Stimulated activated naive B cell treated with anti-CD40 and anti-IgM and Interleukin-4, amounts not matched to agents 10 μg/mL and 1 μg/mL and 100 μg/mL, for 72 hours (primary cell): ENCODE measurements at regions not wholly inside any gene's neighbourhood (a gene's known extent, or its start where the extent isn't known, plus 50 kb on each side); places are given as distances from the start of the nearest gene placed in this dataset.

ENCODE experiments used
- ATAC-seq, 2 donors: fragments of 150-1000 bp; cut with Tn5 transposase; replicated peaks; 2 replicates each; pipeline ENCODE4 v1.10.0; 2021; ENCODE audit warnings: moderate library complexity in 1 of 2
- DNase-seq: peaks from one replicate; pipeline ENCODE4 v3.0.0; 2021
- H3K27ac Mint-ChIP-seq: one replicate; pipeline ENCODE4 v1.8.0; 2022; ENCODE audit warnings: mild to moderate bottlenecking, mixed read lengths
- H3K27me3 Mint-ChIP-seq, 2 donors: one replicate each; pipeline ENCODE4 v1.8.0; 2022; ENCODE audit warnings: mixed read lengths in 2 of 2
- H3K36me3 Mint-ChIP-seq, 2 donors: one replicate each; pipeline ENCODE4 v1.8.0; 2022; ENCODE audit warnings: mixed read lengths in 2 of 2, mild to moderate bottlenecking in 1 of 2
- H3K4me1 Mint-ChIP-seq, 2 donors: one replicate each; pipeline ENCODE4 v1.8.0; 2022; ENCODE audit warnings: mixed read lengths in 2 of 2, mild to moderate bottlenecking in 1 of 2
- H3K4me3 Mint-ChIP-seq, 2 donors: one replicate each; pipeline ENCODE4 v1.8.0; 2022; ENCODE audit warnings: mild to moderate bottlenecking in 2 of 2, mixed read lengths in 2 of 2, moderate library complexity in 1 of 2
- H3K9me3 Mint-ChIP-seq, 2 donors: one replicate each; pipeline ENCODE4 v1.8.0; 2022; ENCODE audit warnings: mixed read lengths in 2 of 2, mild to moderate bottlenecking in 1 of 2

DNA sequence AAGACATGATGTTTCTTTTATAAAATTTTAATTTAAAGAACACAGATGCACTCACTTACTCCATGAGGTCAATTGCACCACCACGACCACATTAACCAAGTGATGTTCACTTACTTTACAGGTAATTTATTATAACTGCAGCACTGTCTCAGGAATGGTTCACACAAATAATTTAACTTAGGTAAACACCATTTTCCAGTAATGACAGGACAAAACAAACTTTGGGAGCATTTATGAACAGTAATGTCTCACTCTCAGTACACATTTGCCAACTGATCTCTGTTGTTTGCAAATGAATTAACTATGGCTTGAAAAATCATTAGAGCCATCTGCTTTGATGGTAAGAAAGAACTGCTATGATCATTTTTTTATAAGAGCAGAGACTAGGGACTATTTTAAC lies 150.4 kb downstream of the ETV1 start:
- Mint-ChIP-seq H3K36me3 (no peaks in the 10 kb centered on the region), H3K4me3 (no peak overlapping the region), H3K27ac (no peak overlapping the region), H3K27me3 (no peaks in the 10 kb centered on the region), H3K4me1 (no peaks in the 10 kb centered on the region), H3K9me3 (peaks cover 0 to 2% of the 10 kb centered on the region in 2 donors)
- DNase-seq: no peak
- no peak for ATAC-seq
